Right renal pelvis (tissue), 4 donors: ENCODE measurements at regions not wholly inside any gene's neighbourhood (a gene's known extent, or its start where the extent isn't known, plus 50 kb on each side); places are given as distances from the start of the nearest gene placed in this dataset.
"Not testable (repeated sequence)": the region's sequence is repeated elsewhere in the genome, so short reads cannot be mapped to it uniquely, and the experiment has no call there.

Experiments used
- DNase-seq, 4 donors: peaks; one replicate each; pipeline ENCODE4 v3.0.0-alpha.2; 2013; ENCODE audit warnings: low read depth in 4 of 4, low spot score in 3 of 4, missing footprints in 1 of 4

DNA sequence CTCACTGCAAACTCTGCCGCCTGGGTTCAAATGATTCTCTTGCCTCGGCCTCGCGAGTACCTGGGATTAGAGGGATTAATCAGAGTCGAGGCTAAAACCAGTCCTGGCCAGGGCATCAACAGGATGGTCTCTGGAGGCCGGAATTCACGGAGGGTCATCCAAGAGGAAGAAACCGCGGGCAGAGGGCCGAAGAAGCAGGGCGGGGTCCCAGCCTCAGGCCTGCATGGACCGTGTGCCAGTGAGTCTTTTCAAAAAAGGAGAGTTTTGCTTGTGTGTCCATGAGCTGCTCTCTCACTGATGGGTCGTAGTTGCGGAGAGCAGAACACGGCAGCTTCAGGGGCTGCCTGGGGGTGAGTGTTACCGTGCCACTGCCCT, 295.1 kb upstream of the ZNF337 start:
- DNase-seq = no peak

DNA sequence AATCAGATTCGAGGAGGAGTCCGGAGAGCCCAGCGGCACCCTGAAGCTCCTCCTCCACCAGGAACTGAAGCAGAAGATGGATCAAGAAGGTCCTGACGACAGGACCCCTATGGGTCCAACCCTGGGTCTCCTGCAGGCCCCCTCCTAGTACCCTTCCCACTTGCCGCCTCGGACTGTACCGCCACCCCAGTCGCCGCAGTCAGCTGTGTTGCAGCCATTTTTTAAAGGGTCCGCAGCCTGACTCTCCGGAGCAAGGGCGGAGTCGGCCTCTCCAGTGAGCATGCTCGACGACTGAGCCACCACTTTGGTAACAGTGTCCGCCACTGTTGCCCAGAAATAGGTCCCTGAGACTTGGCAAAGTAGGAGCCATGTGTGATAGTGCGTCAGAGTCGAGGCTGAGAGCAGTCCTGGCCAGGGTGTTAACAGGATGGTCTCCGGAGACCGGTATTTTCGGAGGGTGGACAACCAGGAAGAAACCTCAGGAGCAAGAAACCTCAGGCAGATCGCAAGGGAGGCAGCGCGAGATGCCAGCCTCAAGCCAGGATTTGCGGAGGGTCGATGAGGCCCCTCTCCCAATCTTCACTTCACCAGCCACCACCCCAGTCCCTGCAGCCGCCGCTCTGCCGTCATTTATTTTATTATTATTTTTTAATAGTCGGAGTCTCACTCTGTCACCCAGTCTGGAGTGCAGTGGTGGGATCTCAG, 294.6 kb upstream of the ZNF337 start:
- no peak for DNase-seq

DNA sequence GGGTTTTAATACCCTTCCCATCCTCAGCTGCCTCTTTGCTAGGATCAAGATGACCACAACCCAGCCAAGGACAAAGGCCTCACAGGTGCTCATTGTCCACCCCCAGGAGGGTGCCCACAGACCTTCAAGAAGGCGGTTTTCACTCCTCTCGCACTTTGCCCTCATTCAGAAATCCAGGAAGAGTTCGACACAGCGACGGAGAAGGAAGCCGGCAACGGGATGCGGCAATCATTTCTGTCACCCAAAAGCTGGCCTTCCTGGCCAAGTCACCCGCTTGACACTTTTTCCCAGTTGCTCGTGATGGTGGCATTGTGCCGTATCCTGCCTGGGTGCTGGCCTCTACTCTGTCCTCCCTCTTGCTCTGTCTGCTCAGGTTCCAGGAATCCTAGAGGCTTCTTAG, 293.0 kb upstream of the ZNF337 start:
- DNase-seq = not testable (repeated sequence)

DNA sequence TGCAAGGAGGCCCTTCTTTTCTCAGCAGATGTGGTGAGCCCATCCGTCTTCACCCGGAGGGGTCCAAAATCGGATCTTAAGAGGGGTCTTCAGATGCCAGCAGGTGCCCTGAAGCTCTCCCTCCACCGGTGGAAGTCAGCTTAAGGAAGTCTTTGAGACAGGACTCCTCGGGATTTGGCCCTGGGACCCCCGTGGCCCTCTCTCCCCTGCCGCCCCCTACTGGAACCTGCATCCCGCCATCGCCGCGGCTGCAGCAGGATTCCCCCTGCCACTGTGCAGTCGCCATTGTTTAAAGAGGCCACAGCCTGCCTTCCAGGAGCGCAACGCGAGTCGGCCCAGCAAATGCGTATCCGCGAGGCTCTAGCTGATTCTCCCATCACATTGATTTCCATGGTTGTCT, 292.5 kb upstream of the ZNF337 start:
- no peak for DNase-seq

DNA sequence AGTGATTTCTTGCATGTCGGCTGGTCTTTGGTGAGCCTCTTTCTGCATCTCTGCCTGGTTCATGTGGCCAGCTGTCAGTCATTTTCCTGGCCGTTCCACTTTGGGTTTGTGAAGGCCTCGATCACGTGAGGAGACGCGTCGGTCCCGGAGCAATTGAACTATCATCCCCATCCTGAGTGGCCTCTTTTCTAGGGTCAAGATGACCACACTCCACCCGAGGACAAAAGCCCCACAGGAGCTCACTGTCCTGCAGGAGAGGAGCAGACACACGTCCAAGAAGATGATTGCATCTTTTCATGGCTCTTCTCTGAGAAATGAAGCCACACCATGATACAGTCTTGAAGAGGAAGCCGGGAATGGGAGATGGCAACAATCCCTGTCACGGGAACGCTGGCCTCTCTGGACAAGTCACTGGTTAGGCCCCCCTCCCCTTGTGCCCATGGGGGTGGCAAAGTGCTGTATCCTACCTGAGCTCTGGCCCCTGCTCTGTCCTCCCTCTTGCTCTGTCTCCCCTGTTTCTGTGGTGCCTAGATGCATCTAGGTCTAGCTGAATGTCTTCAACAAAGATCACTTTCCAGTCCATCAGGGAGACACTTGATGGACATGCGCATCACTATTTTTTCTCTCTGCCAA, 291.4 kb upstream of the ZNF337 start:
- not testable (repeated sequence) for DNase-seq

DNA sequence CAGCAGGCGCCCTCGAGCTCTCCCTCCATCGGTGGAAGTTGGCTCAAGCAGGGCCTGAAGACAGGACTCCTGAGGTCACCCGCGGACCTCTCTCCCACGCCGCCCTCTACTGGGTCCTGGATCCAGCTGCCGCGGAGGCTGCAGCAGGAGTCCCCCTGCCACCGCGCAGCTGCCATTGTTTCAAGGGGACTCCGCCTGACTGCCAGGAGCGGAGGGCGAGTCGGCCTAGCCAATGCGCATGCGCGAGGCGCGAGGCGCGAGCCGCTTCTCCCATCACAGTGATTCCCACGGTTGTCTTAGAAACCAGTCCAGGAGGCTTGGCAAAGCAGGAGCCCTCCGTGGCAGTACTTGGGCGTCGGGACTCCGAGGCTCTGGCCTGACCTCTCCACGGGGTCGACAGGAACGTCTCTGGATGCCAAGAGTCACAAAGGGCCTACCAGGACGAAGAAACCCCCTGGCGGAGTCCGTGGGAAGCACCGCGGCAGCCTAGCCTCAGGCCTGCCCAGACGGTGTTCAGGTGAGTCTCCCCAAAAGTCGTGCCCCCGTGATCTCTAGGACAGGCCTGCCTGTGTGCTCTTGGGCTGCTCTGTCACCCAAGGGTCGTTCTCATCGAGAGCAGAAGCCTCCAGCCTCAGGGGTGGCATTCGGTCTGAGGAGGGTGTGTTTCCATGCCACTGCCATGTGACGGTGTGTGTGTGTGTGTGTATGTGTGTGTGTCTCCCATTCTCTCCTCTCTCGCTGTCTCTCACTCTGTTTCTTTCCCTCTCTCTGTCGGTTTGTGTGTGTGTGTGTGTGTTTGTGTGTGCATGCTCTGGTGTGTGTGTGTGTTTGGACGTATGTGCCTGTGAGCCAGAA, 290.6 kb upstream of the ZNF337 start:
- DNase-seq = peak in 2 of 4 donors; percentile 36 to 42

DNA sequence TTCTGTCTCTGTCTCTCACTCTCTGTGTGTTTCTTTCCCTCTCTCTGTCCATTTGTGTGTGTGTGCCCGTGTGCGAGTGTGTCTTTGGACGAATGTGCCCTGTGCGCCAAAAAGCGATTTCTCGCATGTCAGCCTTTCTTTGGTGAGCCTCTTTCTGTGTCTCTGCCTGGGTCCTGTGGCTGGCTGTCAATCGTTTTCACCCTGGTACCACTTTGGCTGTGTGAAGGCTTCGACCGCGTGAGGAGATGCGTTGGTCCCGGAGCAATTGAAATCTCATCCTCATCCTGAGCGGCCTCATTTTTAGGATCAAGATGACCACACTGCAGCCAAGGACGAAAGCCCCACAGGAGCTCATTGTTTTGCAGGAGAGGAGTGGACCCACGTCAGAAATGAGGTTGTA, 288.9 kb upstream of the ZNF337 start:
- no peak for DNase-seq

DNA sequence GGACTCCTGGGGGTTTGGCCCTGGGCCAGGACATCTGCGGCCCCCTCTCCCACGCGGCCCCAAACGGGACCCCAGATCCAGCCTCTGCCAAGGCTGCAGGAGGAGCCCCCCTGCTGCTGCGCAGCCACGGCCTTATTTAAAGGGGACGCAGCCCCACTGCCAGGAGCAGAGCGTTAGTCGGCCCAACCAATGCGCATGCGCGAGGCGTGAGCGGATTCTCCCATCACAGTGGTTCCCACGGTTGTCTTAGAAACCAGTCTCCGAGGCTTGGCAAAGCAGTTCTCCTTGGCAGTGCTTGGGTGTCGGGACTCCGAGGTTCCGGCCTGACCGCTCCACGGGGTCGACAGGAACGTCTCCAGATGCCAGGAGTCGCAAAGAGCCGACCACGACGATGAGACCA, 288.3 kb upstream of the ZNF337 start:
- DNase-seq = peak in 2 of 4 donors; percentile 22

DNA sequence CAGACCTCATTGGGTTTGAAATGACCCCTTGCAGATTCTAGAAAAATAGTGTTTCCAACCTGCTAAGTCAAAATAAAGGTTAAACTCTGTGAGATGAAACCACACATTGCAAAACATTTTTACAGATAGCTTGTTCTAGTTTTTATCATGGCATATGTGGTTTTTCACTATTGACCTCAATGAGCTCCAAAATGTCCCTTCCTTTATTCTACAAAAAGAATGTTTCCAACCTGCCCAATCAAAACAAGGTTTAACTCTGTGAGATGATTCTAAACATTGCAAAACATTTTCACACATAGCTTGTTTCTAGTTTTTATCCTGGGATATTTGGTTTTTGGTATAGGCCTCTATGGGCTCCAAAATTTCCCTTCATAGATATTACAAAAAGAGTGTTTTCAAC, 286.0 kb upstream of the ZNF337 start:
- not testable (repeated sequence) for DNase-seq

DNA sequence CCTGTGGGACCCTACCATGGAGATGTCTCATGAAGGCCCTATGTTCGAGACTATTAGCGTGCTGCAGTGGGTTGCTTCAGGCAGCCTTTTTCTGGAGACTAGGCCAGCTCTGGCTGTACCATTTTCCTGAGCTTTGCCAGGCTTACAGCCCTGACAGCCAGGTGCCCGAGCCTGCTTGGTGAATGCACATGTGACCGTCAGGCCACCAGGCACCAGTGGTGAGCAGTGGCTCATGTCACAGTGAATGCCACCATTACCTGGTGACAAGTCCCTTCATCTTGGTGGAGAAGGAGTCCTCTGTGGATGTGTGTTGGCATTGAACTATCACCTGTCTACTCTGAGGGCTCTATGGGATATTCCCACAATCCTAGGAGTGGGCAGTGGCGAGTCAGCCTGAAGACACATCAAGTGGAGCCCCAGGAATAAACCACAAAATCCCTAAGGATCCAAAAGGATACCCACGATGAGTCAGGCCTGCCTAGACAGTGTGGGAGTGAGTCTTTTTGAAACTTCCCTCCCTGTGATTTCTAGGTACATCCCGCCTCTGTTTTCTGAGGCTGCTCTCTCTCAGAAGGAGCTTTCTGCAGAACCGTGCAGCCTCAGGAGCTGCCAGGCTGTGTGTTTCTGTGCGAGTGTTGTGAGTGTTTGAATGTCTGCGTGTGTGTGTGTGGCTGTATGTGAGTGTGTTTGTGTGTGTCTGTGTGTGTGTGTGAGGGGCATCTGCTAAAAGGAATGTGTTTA, 282.0 kb upstream of the ZNF337 start:
- DNase-seq = not testable (repeated sequence)

DNA sequence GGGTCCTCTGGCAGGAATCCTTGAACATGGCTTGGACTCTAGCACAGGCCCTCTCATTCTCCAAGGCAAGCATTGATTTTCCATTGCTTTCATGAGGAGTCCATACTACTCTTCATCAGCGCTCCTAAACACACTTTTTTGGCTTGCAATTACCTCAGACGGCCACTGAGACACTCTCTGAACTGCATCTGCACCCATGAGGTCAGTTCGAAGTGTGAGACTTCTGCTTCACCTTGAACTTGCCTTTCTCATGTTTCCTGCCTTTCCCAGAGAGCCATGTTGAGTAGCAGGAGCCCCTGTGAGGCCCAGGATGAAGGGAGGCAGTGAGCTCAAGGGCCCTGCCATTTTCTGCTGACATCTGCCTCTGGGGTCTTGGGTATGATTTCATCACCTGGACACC, 279.2 kb upstream of the ZNF337 start:
- not testable (repeated sequence) for DNase-seq

DNA sequence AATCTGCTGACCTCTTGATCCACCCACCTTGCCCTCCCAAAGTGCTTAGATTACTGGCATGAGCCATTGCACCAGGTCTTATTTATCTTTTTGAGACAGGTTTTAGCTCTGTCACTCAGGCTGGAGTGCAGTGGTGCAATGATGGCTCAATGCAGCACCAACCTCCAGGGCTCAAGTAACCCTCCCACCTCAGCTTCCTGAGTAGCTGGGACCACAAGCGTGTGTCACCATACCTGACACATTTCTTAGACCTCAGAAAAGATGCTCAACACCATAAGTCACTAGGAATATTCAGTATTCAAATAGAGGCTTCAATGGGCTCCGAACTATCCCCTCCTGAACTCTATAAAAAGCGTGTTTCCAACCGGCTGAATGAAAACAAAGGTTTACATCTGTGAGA, 268.6 kb upstream of the ZNF337 start:
- DNase-seq = not testable (repeated sequence)

DNA sequence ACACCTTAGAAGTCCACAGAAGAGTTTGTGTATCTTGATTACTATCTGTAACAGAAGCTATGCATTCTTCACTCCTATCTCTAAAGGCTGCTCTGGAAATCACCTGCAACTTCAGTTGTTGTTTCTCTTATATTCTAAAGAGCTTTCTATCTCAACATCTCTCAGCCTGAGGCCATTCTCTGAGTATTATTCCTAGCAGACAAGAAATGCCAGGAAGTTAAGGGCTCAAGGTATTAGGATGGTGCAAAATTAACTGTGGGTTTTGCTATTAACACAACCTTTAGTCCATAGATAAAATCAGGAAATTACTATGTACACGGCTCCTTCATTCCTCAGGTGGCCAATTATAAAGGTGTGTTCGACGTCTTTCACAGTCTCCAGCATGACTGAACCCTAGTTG, 257.2 kb upstream of the ZNF337 start:
- not testable (repeated sequence) for DNase-seq

DNA sequence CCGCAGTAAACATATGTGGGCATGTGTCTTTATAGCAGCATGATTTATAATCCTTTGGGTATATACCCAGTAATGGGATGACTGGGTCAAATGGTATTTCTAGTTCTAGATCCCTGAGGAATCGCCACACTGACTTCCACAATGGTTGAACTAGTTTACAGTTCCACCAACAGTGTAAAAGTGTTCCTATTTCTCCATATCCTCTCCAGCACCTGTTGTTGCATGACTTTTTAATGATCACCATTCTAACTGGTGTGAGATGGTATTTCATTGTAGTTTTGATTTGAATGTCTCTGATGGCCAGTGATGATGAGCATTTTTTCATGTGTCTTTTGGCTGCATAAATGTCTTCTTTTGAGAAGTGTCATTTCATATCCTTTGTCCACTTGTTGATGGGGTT, 238.6 kb upstream of the ZNF337 start:
- DNase-seq = not testable (repeated sequence)

DNA sequence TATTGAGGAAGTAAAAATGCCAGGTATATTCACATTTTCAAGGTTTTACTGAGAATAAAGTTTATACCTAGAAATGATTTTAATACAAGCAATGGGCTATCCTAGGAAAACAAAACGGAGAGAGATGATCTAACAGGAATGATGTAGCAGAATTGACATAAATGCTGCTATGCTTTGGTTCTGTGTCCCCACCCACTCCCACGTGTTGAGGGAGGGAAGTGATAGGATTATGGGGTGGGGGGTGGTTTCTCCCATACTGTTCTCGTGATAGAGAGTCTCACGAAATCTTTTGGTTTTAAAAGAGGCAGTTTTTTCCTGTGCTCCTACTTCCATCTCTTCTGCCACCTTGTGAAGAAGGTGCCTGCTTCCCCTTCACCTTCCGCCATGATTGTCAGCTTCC, 236.2 kb upstream of the ZNF337 start:
- not testable (repeated sequence) for DNase-seq

DNA sequence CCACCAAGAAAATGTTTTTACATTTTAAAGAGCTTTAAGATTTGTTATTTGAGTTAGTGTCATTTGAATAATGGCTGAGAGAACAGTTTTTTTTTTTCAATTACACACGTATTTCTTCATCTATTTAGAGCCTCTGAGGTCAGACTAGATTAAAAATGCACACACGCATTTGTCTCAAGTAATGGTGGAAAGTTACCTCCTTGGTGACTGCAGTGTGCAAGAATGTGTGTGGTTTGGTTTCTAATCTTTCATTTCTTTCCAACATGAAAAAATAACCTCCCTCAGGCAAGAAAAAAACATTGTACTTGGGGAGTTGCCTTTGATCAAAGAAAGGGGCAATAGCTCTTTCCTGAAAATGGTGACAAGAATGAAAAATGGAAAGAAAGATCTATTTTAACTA, 235.5 kb upstream of the ZNF337 start:
- not testable (repeated sequence) for DNase-seq

DNA sequence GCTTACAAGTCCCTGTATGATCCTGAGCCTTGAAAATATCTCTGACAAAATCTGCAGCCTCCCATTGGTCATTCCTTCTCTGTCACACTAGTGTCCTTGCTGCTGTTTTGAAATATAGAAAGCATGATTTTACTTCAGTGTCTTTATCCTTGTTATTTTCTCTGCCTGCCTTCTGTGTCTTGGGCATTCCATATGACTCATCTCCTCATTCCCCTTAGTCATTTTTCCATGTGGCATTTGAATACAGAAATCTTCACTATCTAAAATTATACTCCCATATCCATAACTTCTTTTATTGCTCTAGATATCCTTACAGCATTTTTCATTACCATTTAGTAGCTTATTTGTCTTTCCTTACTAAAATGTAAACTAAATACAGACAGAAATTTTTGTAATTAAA, 205.7 kb upstream of the ZNF337 start:
- DNase-seq = not testable (repeated sequence)

DNA sequence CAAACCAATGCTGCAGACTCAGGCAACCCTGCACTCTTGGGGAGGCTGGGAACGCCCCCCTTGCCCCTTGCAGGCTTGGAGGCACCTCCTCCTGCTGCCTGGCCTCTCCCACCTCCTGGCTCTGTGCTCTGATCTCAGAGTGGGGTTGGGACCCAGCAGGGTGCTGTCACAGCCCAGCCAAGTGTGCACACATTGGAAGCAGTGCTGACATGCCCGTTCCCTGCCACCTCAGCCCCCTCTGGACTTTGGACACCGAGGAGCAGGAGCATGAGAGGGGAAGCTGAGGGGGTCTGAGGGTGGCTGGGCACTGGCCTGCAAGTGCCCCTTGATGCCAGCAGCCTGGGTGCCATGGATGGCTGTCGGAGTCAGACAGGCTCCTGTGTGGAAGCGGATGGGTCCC, 202.0 kb upstream of the ZNF337 start:
- DNase-seq = not testable (repeated sequence)

DNA sequence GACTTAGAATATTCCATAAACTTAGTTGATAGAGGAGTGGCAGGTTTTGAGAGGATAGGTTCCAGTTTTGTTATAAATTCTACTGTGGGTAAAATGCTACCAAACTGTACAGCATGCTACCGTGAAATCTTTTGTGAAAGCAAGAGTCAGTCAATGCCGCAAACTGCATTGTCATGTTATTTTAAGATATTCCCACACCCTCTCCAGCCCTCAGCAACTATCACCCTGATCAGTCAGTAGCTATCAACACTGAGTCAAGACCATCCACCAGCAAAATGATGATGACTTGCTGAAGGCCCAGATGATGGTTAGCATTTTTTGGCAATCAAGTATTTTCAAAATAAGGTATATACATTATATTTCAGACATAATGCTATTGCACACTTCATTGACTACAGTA, 182.4 kb upstream of the ZNF337 start:
- not testable (repeated sequence) for DNase-seq

DNA sequence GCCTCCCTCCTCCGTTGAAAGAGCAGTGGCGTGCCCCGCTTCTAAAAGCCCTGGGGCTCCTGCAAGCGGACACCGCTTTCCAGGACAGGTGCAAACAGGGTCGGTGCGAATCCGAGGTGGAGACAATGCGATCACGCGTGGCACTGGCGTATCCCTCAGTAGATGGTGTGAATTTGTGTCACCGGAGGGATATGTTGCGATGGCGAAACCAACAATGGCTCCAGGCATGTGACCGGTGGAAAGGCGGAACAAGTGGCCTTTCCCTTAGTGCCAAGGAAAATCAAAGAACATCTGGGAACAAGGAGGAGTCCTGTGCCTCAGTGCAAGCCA, 172.0 kb upstream of the ZNF337 start:
- not testable (repeated sequence) for DNase-seq
